ENCODE measurements at regions not wholly inside any gene's neighbourhood (a gene's known extent, or its start where the extent isn't known, plus 50 kb on each side); places are given as distances from the start of the nearest gene placed in this dataset.

GRCh38 chr2:175807031-175807873 is 194.8 kb downstream of the LNPK start:
- DNase-seq (ENCODE audit: low read depth in 1 of 2, low spot score in 1 of 2) (no peak), FAIRE-seq (no peak), ATAC-seq (no peak)
- WGBS (ENCODE audit: missing lambda C conversion rate): 16% methylated on average over 5 of the region's 5 CpGs
- Histone ChIP-seq H3K4me1 (no peaks in the 10 kb centered on the region), H3K4me3 (no peak overlapping the region), H3K27ac (no peak overlapping the region), H3K4me2 (no peak overlapping the region), H3K9me3 (no peaks in the 10 kb centered on the region)
- TF ChIP-seq MAZ (IDR thresholded peaks at IDR 0.05; ENCODE audit: borderline replicate concordance, low read depth, low read length) (no peak), HOXB5 (CRISPR knock-in tag; IDR thresholded peaks at IDR 0.05) (no peak), CEBPB (IDR thresholded peaks at IDR 0.05) (no peak), ZNF302 (CRISPR knock-in tag; IDR thresholded peaks at IDR 0.05) (no peak), HES2 (IDR thresholded peaks at IDR 0.05) (no peak), CTCF (IDR thresholded peaks at IDR 0.05) (no peak), POLR2AphosphoS2 (conservative IDR thresholded peaks at IDR 0.05; ENCODE audit: low read length) (no peak), HOXA7 (CRISPR knock-in tag; IDR thresholded peaks at IDR 0.05) (no peak), RCOR1 (IDR thresholded peaks at IDR 0.05; ENCODE audit: low read depth, low read length) (no peak), PHF8 (IDR thresholded peaks at IDR 0.05; ENCODE audit: borderline replicate concordance, low read depth) (no peak), RFX5 (IDR thresholded peaks at IDR 0.05) (no peak), FOSL2 (IDR thresholded peaks at IDR 0.05) (no peak), FOSL2 (CRISPR knock-in tag; IDR thresholded peaks at IDR 0.05) (no peak), MAX (IDR thresholded peaks at IDR 0.05) (no peak), CBX2 (IDR thresholded peaks at IDR 0.05; ENCODE audit: borderline replicate concordance, low read depth) (no peak), BHLHE40 (IDR thresholded peaks at IDR 0.05; ENCODE audit: low read depth, low read length) (no peak), MAFK (IDR thresholded peaks at IDR 0.05; ENCODE audit: partially characterized antibody) (no peak), KDM5A (IDR thresholded peaks at IDR 0.05) (no peak)
- CTCF ChIA-PET: no interaction called here
- POLR2A ChIA-PET: no interaction called here

- Histone ChIP-seq H3K4me1 (no peaks in the 10 kb centered on the region), H3K4me2 (no peak overlapping the region), H3K4me3 (no peak overlapping the region), H3K9me3 (no peaks in the 10 kb centered on the region), H3K27ac (no peak overlapping the region)
- FAIRE-seq (no peak), ATAC-seq (no peak), DNase-seq (ENCODE audit: low read depth in 1 of 2, low spot score in 1 of 2) (no peak)
- WGBS (ENCODE audit: missing lambda C conversion rate): 22% methylated on average over 3 of the region's 3 CpGs
- TF ChIP-seq CEBPB (IDR thresholded peaks at IDR 0.05) (no peak), MAFK (IDR thresholded peaks at IDR 0.05; ENCODE audit: partially characterized antibody) (peak; percentile 20)
- ChIA-PET CTCF (no interaction called here), POLR2A (no interaction called here)
These were observed 195.5 kb downstream of the LNPK start for GRCh38 chr2:175806570-175806969.

GRCh38 chr2:175806125-175806490 is 196.0 kb downstream of the LNPK start:
- no peak for FAIRE-seq
- WGBS (ENCODE audit: missing lambda C conversion rate): 13% methylated on average over 5 of the region's 5 CpGs
- ChIA-PET POLR2A (no interaction called here), CTCF (no interaction called here)
- H3K27ac ChIP-seq: no peak overlapping the region
- H3K4me1 ChIP-seq: no peaks in the 10 kb centered on the region
- H3K9me3 ChIP-seq: no peaks in the 10 kb centered on the region
- ATAC-seq: no peak
- no peak overlapping the region for H3K4me2 ChIP-seq
- no peak for DNase-seq (ENCODE audit: low read depth in 1 of 2, low spot score in 1 of 2)
- TF ChIP-seq ZFP36 (IDR thresholded peaks at IDR 0.05; ENCODE audit: borderline replicate concordance, partially characterized antibody) (no peak), PBX3 (IDR thresholded peaks at IDR 0.05) (no peak), MYC (IDR thresholded peaks at IDR 0.05; ENCODE audit: borderline replicate concordance, low read length) (no peak), NR3C1 (IDR thresholded peaks at IDR 0.05) (no peak), FOSB (CRISPR knock-in tag; IDR thresholded peaks at IDR 0.05) (no peak), HES2 (IDR thresholded peaks at IDR 0.05) (no peak)
- no peak overlapping the region for H3K4me3 ChIP-seq
